ENCODE measurements at regions not wholly inside any gene's neighbourhood (a gene's known extent, or its start where the extent isn't known, plus 50 kb on each side); places are given as distances from the start of the nearest gene placed in this dataset.

GRCh38 chr9:106321394-106322180 is 541.4 kb upstream of the ZNF462 start:
- H3K9me3 ChIP-seq: no peaks in the 10 kb centered on the region
- H3K4me3 ChIP-seq: no peak overlapping the region
- no peak for TF ChIP-seq CTCF (IDR thresholded peaks at IDR 0.05)
- no peaks in the 10 kb centered on the region for H3K4me1 ChIP-seq (ENCODE audit: low read depth)
- no peaks in the 10 kb centered on the region for H3K36me3 ChIP-seq (ENCODE audit: low read depth)
- ATAC-seq (no peak), DNase-seq (no peak)
- intact Hi-C loops (cut with DNase I, micrococcal nuclease): no loop called here

DNA sequence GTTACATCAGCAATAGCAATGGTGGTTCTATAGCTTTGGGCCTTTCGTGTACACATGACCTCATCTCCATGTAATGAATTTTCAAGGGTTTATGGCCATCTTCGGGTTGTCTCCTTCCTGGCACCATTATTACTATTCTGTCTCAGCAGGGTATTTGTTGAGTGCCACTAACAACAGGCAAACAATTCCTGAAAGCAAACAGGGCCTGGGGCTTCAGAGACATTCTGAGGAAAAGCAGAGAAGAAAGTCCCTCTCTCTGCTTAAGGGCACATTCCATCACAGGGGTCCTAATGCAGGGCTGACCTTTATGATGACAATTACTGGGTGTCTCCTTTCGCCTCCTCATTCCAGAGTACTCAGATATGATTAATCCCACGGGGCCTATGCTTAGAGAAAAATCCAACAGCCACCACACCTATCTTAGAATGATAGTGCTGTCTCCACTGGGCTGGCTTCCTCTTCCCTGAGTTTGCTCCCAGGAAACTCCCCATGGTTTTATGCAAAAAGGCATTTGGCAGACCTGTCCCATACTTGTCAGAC is 540.2 kb upstream of the ZNF462 start:
- Histone ChIP-seq H3K36me3 (ENCODE audit: low read depth) (no peaks in the 10 kb centered on the region), H3K4me1 (ENCODE audit: low read depth) (no peaks in the 10 kb centered on the region), H3K4me3 (no peak overlapping the region), H3K9me3 (no peaks in the 10 kb centered on the region)
- intact Hi-C loops (cut with DNase I, micrococcal nuclease): no loop called here
- ATAC-seq (no peak), DNase-seq (no peak)
- TF ChIP-seq CTCF (IDR thresholded peaks at IDR 0.05): no peak

- intact Hi-C loops (cut with DNase I, micrococcal nuclease): no loop called here
- no peak for ATAC-seq
- Histone ChIP-seq H3K9me3 (no peaks in the 10 kb centered on the region), H3K4me3 (no peak overlapping the region), H3K36me3 (ENCODE audit: low read depth) (no peaks in the 10 kb centered on the region), H3K4me1 (ENCODE audit: low read depth) (no peaks in the 10 kb centered on the region)
- no peak for TF ChIP-seq CTCF (IDR thresholded peaks at IDR 0.05)
- no peak for DNase-seq
These were observed 538.8 kb upstream of the ZNF462 start for GRCh38 chr9:106324053-106324585.

DNA sequence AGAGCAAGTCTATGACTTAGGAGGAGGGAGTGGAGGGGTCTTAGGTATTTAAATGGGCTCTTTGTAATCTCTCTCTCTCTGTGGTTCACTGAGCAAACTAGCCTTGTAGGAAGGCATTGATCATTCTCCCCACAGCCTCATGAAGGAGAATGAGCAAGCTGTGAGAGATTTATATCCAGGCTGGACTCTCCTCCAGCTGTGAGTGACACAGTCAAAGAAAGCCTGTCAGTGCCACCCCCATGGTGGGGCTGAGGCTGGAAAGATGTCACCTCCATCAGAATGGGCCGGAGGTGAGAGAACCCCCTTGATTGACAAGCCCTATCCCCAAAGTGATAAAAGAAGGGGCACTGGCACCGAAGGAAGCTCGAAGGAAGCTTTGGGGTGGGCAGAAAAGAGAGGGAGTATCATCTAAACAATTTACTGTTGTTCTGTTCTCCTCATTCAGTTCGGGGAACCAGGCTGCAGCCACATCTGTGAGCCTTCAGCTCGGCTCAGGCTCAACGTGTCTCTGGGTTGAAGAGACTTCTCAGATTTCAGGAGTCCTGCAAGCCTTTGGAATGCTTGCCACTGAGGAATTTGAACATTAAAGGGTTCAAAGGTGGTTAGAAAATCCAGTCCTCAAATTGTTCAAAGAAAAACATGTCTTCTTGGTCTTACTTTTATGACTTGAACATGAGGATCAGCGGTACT is 538.2 kb upstream of the ZNF462 start:
- Histone ChIP-seq H3K9me3 (no peaks in the 10 kb centered on the region), H3K36me3 (ENCODE audit: low read depth) (no peaks in the 10 kb centered on the region), H3K4me1 (ENCODE audit: low read depth) (no peaks in the 10 kb centered on the region), H3K4me3 (no peak overlapping the region)
- DNase-seq (no peak), ATAC-seq (no peak)
- intact Hi-C loops (cut with DNase I, micrococcal nuclease): no loop called here
- no peak for TF ChIP-seq CTCF (IDR thresholded peaks at IDR 0.05)

- DNase-seq: no peak
- TF ChIP-seq CTCF (IDR thresholded peaks at IDR 0.05): no peak
- Histone ChIP-seq H3K9me3 (no peaks in the 10 kb centered on the region), H3K4me1 (ENCODE audit: low read depth) (no peaks in the 10 kb centered on the region), H3K4me3 (no peak overlapping the region), H3K36me3 (ENCODE audit: low read depth) (no peaks in the 10 kb centered on the region)
- no peak for ATAC-seq
- intact Hi-C loops (cut with DNase I, micrococcal nuclease): no loop called here
These were observed 536.5 kb upstream of the ZNF462 start for GRCh38 chr9:106326493-106326892.
